ENCODE measurements at regions not wholly inside any gene's neighbourhood (a gene's known extent, or its start where the extent isn't known, plus 50 kb on each side); places are given as distances from the start of the nearest gene placed in this dataset.

GRCh38 chr15:25616471-25616870 lies 177.6 kb upstream of the UBE3A start:
- no peaks in the 10 kb centered on the region for H3K36me3 Mint-ChIP-seq
- ChIA-PET POLR2A (no interaction called here), CTCF (no interaction called here)
- ATAC-seq: no peak
- DNase-seq (ENCODE audit: low spot score): no peak
- H3K27ac Mint-ChIP-seq: no peak overlapping the region
- no peak overlapping the region for H3K4me3 Mint-ChIP-seq
- TF ChIP-seq ERG (CRISPR knock-in tag; IDR thresholded peaks at IDR 0.05) (no peak), CREM (CRISPR knock-in tag; IDR thresholded peaks at IDR 0.05) (no peak), ZNF396 (CRISPR knock-in tag; IDR thresholded peaks at IDR 0.05; ENCODE audit: borderline replicate concordance) (no peak), PRRX2 (CRISPR knock-in tag; IDR thresholded peaks at IDR 0.05) (no peak), ZBTB21 (CRISPR knock-in tag; IDR thresholded peaks at IDR 0.05; ENCODE audit: borderline replicate concordance) (no peak), OVOL2 (CRISPR knock-in tag; IDR thresholded peaks at IDR 0.05; ENCODE audit: borderline replicate concordance) (no peak)
- H3K27me3 Mint-ChIP-seq (ENCODE audit: low read depth): peaks cover 3% of the 10 kb centered on the region; the same call in 1 of the 2 replicates
- H3K9me3 Mint-ChIP-seq: no peaks in the 10 kb centered on the region
- no peaks in the 10 kb centered on the region for H3K4me1 Mint-ChIP-seq

GRCh38 chr15:25613134-25613533 lies 174.3 kb upstream of the UBE3A start:
- H3K4me3 Mint-ChIP-seq: no peak overlapping the region
- 0 out of 2 replicates have a peak, but pooled peaks cover 2% of the 10 kb centered on the region for H3K4me1 Mint-ChIP-seq
- no peak for TF ChIP-seq ATF2 (CRISPR knock-in tag; IDR thresholded peaks at IDR 0.05; ENCODE audit: borderline replicate concordance, low read depth)
- TF ChIP-seq ZNF425 (CRISPR knock-in tag; conservative IDR thresholded peaks at IDR 0.05): no peak
- no peak for TF ChIP-seq ZSCAN18 (CRISPR knock-in tag; IDR thresholded peaks at IDR 0.05)
- no peak for TF ChIP-seq CBFB (CRISPR knock-in tag; IDR thresholded peaks at IDR 0.05; ENCODE audit: low read depth)
- no peak for TF ChIP-seq ATF3 (CRISPR knock-in tag; conservative IDR thresholded peaks at IDR 0.05)
- TF ChIP-seq FOXP4 (CRISPR knock-in tag; IDR thresholded peaks at IDR 0.05): no peak
- no peak for TF ChIP-seq SOX15 (CRISPR knock-in tag; IDR thresholded peaks at IDR 0.05)
- no peak for TF ChIP-seq ZMAT4 (CRISPR knock-in tag; IDR thresholded peaks at IDR 0.05)
- TF ChIP-seq TEAD4 (CRISPR knock-in tag; IDR thresholded peaks at IDR 0.05): no peak
- no peak for TF ChIP-seq HMGXB4 (CRISPR knock-in tag; IDR thresholded peaks at IDR 0.05)
- TF ChIP-seq ELF4 (CRISPR knock-in tag; IDR thresholded peaks at IDR 0.05; ENCODE audit: low read depth): no peak
- ATAC-seq (no peak), DNase-seq (ENCODE audit: low spot score) (no peak)
- H3K27ac Mint-ChIP-seq: no peak overlapping the region
- H3K27me3 Mint-ChIP-seq (ENCODE audit: low read depth): peaks cover 3% of the 10 kb centered on the region; the same call in 1 of the 2 replicates
- H3K36me3 Mint-ChIP-seq: no peaks in the 10 kb centered on the region
- POLR2A ChIA-PET: no interaction called here
- CTCF ChIA-PET: interaction anchor here (1.0 to 1.4 kb wide), 3 partner anchors 30 to 76 kb away, joined by 3 to 7 read pairs (median 5); no protein-coding TSS in a partner anchor
- no peaks in the 10 kb centered on the region for H3K9me3 Mint-ChIP-seq
